WTC11 (cell line): ENCODE measurements at regions not wholly inside any gene's neighbourhood (a gene's known extent, or its start where the extent isn't known, plus 50 kb on each side); places are given as distances from the start of the nearest gene placed in this dataset.

ENCODE experiments used
- AFF4 ChIP-seq: sonication (generic); formaldehyde crosslinking; IDR thresholded peaks from 2 replicates; pipeline ENCODE4 v1.8.1; 2023; ENCODE audit warnings: mild to moderate bottlenecking, missing genetic modification reagents, borderline replicate concordance
- ARID4B ChIP-seq: sonication (generic); formaldehyde crosslinking; IDR thresholded peaks from 2 replicates; pipeline ENCODE4 v1.8.0; 2023; ENCODE audit warnings: missing genetic modification reagents, mild to moderate bottlenecking, borderline replicate concordance
- CBFB ChIP-seq: sonication (generic); formaldehyde crosslinking; IDR thresholded peaks from 2 replicates; pipeline ENCODE4 v1.8.1; 2022; ENCODE audit warnings: mild to moderate bottlenecking, low read depth, missing genetic modification reagents
- CTCF ChIP-seq: fragments of 200-600 bp; IDR thresholded peaks from 2 replicates; pipeline ENCODE4 v1.8.0; 2022; ENCODE audit warnings: antibody characterized with exemption
- ELF4 ChIP-seq: sonication (generic); formaldehyde crosslinking; IDR thresholded peaks from 2 replicates; pipeline ENCODE4 v1.8.1; 2022; ENCODE audit warnings: low read depth, mild to moderate bottlenecking, moderate library complexity, missing genetic modification reagents
- FOXP4 ChIP-seq: sonication (generic); formaldehyde crosslinking; IDR thresholded peaks from 2 replicates; pipeline ENCODE4 v1.8.0; 2022; ENCODE audit warnings: mild to moderate bottlenecking, missing genetic modification reagents
- KAT7 ChIP-seq: sonication (generic); formaldehyde crosslinking; IDR thresholded peaks from 2 replicates; pipeline ENCODE4 v1.8.1; 2023; ENCODE audit warnings: missing genetic modification reagents, mild to moderate bottlenecking, borderline replicate concordance
- MLX ChIP-seq: sonication (generic); formaldehyde crosslinking; IDR thresholded peaks from 2 replicates; pipeline ENCODE4 v1.8.1; 2023; ENCODE audit warnings: mild to moderate bottlenecking, missing genetic modification reagents, moderate library complexity
- RORB ChIP-seq: fragments of 250-450 bp; sonication (Bioruptor Pico); IDR thresholded peaks from 2 replicates; pipeline ENCODE4 v1.9.0; 2021; ENCODE audit warnings: mild to moderate bottlenecking
- USF1 ChIP-seq: sonication (generic); formaldehyde crosslinking; IDR thresholded peaks from 2 replicates; pipeline ENCODE4 v1.8.0; 2022; ENCODE audit warnings: mild to moderate bottlenecking, missing genetic modification reagents
- USF2 ChIP-seq: sonication (generic); formaldehyde crosslinking; IDR thresholded peaks from 2 replicates; pipeline ENCODE4 v1.8.1; 2023; ENCODE audit warnings: mild to moderate bottlenecking, missing genetic modification reagents, moderate library complexity

GRCh38 chr4:134499074-134499473, 297.5 kb upstream of the PABPC4L start:
- TF ChIP-seq ELF4 (CRISPR knock-in tag) (no peak), CBFB (no peak), AFF4 (CRISPR knock-in tag) (no peak), ARID4B (no peak), CTCF (no peak), USF1 (no peak), KAT7 (CRISPR knock-in tag) (no peak), MLX (CRISPR knock-in tag) (no peak), RORB (CRISPR knock-in tag) (no peak), FOXP4 (CRISPR knock-in tag) (no peak), USF2 (CRISPR knock-in tag) (no peak)
